Hematopoietic multipotent progenitor cell treated with erythropoietin and hydrocortisone succinate and interleukin-3 and kit ligand, for 4 days (in vitro differentiated cells): ENCODE measurements at regions not wholly inside any gene's neighbourhood (a gene's known extent, or its start where the extent isn't known, plus 50 kb on each side); places are given as distances from the start of the nearest gene placed in this dataset.
A peak's percentile ranks its signal among the peaks of the same experiment; 100 is the strongest.
"Not testable (repeated sequence)": the region's sequence is repeated elsewhere in the genome, so short reads cannot be mapped to it uniquely, and the experiment has no call there.

Source experiments
- DNase-seq: peaks from one replicate; pipeline ENCODE4 v3.0.0-alpha.2; 2015

DNA sequence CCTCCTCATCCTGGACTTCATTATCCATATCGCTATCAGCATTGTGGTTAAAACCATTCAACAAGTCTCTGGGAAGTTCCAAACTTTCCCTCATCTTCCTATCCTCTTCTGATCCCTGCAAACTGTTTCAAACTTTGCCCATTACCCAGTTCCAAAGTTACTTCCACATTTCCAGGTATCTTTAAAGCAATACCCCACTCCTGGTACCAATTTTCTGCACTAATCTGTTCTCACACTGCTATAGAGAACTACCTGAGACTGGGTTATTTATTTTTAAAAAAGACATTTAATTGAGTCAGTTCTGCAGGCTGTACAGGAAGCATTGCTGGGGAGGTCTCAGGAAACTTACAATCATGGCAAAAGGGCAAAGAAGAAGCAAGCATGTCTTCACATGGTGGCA is 147.3 kb downstream of the ARL4A start:
- DNase-seq, result no peak

DNA sequence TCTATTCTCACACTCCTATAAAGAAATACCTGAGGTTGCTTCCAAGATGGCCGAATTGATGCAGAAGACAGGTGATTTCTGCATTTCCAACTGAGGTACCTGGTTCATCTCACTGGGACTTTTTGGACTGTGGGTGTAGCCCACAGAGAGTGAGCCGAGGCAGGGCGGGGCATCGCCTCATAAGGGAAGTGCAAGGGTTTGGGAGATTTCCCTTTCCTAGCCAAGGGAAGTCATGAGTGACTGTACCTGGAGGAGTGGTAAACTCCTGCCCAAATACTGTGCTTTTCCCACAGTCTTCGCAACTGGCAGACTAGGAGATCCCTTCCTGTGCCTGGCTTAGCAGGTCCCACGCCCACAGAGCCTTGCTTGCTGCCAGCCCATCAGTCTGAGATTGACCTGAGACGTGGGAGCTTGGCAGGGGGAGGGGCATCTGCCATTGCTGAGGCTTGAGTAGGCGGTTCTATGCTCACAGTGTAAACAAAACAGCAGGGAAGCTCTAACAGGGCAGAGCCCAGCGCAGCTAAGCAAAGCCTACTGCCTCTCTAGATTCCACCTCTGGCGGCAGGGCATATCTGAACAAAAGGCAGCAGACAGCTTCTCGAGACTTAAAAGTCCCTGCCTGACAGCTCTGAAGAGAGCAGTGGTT is 152.2 kb downstream of the ARL4A start:
- DNase-seq, result no peak

DNA sequence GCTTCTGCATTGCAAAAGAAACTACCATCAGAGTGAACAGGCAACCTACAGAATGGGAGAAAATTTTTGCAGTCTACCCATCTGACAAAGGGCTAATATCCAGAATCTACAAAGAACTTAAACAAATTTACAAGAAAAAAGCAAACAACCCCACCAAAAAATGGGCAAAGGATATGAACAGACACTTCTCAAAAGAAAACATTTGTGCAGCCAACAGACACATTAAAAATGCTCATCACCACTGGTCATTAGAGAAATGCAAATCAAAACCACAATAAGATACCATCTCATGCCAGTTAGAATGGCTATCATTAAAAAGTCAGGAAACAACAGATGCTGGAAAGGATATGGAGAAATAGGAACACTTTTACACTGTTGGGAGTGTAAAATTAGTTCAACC is 157.3 kb downstream of the ARL4A start:
- not testable (repeated sequence) for DNase-seq

DNA sequence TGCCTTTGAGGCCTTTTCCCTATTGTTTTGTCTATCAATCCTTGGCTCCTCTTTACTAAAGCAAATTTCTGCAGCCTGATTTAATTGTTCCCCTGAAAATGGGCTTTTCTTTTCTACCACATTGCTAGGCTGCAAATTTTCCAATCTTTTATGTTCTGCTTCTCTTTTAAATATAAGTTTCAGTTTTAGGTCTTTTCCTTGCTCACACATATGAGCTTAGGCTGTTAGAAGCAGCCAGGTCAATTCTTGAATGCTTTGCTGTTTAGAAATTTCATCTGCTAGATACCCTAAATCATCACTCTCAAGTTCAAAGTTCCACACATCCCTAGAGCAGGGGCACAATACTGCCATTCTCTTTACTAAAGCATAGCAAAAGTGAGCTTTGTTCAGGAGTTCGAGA is 159.6 kb downstream of the ARL4A start:
- no peak for DNase-seq

DNA sequence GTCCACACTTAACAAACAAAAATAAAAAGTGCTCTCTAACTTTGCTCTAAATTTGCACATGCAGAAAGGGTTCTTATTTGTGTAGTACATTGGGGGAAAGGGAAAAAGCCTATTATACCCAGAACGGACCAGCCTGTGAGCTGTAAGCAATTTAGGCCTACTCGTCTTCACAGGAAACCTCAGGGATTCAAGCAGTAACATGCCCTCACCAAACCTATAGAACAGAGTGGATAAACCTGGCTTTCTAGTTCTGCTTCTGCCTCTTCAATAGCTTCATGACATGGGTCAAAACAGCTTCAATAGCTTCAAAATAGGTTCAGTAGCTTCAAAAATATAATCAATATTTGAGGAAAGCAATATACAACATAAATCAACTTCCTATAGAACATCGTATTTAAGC is 163.7 kb downstream of the ARL4A start:
- no peak for DNase-seq

DNA sequence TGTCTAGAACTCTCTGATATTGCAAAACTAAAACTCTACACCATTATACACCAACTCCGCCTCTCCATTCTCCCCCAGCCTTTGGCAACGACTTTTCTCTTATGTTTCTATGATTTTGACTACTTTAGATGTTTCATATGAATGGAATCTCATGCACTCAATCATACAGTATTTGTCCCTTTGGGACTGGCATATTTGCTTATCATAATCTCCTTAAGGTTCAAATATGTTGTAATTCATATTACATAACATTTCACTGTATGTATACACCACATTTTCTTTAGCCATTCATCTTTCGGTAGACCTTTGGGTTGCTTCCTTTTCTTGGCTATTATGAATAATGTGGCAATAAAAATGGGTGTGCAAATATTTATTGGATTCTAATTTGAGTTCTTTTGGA is 164.4 kb downstream of the ARL4A start:
- no peak for DNase-seq

DNA sequence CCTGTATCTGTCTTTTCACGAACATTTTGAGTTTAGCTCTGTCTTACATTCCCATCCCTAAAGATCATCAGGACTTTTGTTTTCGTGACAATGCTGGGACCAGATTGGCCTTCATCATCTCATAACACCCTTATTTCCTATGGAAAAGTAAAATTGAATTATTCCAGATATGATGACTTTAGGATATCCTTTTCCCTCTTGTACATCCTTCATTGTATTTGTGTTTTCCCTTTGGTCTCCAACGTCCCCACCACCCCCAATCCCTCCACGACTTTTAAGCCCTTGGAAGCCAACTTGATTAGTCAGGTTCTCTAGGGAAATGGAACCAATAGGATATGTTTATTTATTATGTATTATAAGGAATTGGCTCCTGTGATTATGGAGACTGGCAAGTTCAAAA is 167.6 kb downstream of the ARL4A start:
- DNase-seq, result no peak

DNA sequence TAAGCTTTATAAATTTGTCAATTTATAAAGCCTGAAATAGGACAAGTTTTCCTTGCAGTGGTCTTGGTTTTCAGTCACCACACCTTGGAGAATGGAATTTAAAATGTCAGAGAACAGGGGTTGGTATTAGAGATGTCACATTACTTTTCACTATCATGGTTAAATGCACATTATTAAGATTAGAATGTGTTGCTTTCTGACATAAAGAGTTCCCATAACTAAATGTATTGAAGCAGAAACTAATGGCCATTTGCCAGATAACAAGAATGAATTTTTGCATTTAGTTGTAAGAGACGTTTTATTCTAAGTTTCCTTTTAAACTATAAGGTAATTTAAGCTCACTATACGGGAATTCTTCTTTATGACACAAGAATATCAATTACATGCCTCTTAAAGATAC is 172.3 kb downstream of the ARL4A start:
- no peak for DNase-seq

DNA sequence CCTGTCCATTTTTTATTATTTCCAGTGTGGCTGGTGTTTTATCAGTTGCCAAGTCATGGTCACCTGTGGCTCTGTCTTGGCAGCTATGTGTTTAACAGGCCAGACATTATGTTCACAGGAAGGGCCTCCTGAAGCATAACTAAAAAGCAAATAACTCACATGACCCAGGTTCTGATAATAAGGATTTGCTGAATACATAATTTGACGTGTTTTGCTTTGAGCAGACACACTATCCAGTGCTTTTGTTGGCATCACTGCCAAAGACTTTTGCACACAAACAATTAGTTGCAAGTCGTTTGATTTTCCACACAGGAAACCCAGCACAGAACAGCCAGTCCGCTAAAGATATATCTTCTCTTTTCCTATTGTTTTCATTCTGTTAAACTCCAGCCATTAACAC is 173.6 kb downstream of the ARL4A start:
- no peak for DNase-seq

DNA sequence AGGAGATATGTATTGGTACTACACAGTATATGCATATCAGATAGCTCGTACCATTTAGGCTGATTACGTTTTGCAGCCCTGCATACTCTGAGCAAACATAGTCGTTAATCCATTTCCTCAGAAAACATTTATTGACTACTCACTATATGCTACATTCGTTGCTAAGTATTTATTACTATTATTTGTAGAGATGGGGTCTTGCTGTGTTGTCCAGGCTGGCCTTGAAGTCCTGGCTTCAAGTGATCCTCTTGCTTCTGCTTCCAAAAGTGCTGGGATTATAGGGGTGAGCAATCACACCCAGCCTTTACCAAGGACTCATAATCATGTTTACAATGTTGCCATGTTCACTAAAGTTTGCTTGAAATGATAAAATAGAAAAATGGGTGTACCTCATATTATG is 174.7 kb downstream of the ARL4A start:
- no peak for DNase-seq

DNA sequence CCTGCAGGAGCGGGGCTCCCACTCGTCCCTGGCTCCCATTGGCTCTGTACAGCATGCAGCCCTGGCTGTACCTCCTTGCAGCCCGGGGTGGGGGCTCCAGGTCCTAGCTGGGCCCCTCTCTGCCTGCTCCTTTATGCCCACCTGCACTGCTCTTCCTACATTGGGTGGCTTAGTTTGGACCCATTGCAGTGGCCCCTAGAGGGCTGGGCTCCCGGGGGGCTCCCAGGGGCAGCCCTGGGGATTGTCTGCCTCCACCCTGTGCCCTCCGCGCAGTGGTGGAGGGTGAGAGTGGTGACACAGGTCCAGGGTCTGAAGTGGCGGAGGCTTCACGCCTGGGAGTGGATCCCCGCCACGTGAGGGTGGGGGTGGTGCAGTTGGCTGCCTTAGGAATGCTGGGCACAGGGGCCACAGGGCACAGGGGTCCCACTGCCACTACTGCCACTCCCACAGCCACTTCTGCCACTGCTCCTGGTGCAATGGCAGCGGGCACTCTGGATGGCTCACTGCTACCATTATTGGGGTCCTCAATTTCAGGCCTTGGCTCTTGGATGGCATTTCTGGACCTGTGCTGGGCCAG is 177.1 kb downstream of the ARL4A start:
- DNase-seq, result no peak

DNA sequence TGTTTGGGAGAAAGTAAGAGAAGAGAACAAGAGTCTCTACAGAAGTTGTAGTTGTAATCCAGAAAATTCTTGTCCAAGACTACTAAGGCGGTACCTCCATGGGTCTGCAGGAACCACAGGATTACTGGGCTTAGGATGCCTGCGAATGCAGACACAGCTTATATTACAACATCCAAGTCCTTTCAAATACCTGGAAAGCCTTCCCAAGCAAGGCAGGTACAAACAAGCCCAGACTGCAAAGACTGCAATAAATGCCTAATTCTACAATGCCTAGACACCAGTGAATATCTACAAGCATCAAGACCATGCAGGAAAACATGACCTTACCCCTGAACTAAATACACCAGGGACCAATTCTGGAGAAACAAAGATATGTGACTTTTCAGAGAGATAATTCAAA is 178.2 kb downstream of the ARL4A start:
- no peak for DNase-seq

DNA sequence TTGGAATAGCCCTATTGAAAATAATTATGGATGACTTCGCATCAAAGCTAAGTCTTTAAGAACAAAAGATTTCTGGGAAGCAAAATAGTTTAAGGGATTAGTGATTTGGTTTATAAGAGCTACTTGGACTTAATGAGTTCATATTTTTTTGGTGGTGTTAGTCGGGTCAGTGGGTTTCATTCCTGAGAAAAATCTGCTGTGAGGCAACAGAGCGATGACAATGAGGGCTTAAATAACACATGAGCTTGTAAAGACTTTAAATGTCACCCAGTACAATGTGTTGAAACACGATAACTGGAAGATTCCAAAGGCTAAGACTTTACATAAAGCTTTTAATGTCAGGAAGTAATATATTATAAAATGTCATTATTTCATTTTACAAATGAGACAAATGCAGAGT is 178.8 kb downstream of the ARL4A start:
- no peak for DNase-seq

DNA sequence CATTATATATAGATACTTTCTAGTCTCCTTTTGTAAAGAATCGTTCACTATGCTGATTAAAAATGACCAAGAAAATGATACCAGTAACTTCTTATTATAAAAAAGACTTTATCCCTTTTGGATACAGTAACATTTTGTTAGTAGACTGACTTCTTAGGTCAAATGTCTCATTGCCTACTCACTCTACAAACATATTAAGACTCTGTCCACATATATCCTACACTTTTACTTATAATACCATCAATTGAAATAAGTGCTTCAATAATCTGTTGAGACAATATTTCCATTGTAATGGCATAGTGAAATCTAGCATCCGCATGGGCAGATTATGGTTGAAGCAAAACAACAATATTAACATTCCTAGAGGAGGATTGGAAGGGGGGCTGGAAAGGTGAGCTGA is 180.6 kb downstream of the ARL4A start:
- no peak for DNase-seq

DNA sequence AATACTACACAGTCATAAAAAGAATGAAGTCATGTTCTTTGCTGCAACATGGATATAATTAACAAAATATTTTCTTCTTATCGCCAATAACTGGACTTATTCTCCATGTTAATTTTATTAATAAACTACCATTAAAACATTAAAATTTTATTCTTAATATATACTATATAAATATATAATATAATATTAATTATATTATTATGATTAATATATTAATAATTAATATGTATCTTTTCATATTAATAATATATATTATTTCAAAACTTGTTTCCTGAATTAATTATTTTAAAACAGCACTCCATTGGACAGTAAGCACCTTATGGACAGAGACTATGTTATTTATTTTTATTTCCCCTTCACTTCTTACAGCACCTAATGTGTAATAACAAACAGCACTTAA is 182.8 kb downstream of the ARL4A start:
- DNase-seq, result no peak

DNA sequence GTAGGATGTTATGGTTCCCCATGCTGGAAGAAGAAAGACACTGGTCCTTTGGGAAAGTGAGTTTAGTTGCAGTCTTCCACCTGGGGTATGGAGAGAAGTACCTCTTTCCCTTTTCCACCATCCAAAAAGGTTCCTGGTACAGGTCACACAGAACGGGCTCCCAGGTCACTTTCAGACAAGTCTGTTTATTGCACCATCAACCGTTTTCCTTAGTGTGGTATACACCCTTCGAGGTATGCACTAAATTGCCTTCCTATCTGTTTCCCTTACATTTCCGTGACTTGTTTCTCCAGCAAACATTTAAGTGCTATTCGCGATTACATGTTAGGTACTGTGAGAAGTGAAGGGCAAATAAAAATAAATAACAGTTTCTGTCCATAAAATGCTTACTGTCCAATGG is 185.1 kb downstream of the ARL4A start:
- no peak for DNase-seq

DNA sequence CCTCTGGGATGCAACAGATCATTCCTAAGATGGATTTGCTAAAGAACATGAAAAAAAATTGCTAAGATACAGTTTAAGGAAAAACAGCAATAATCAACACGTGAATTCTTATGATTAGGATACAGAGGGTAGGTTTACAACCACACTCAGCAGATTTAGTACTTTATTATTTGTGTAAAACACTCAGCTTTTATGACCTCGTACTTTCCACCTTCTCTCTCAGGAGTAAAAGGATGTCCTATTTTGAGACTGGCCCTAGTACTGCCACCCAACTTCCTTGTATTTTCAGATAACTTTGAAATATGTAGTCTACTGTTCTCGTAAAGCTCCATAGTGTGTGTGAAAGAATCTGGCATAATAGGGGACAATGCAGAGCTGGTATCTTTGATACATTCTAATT is 186.1 kb downstream of the ARL4A start:
- no peak for DNase-seq

DNA sequence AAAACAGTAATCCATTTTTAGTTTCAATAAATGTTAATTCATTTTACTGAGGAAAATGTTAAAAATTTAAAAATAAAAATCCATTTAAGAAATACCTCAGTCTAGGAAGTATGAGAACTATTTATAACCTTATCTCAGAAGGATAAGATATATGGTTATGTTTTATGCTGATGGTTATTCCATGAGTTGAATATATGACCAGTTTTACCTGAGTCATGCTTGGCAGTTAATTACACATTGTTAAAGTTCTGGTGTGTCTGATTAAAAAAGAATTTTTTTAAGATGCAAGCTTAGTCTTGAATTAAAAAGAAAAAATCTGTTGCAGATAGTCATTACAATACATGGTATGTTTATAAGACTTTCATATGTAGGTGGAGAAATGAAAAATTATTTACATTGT is 191.7 kb downstream of the ARL4A start:
- DNase-seq, result peak; percentile 19

DNA sequence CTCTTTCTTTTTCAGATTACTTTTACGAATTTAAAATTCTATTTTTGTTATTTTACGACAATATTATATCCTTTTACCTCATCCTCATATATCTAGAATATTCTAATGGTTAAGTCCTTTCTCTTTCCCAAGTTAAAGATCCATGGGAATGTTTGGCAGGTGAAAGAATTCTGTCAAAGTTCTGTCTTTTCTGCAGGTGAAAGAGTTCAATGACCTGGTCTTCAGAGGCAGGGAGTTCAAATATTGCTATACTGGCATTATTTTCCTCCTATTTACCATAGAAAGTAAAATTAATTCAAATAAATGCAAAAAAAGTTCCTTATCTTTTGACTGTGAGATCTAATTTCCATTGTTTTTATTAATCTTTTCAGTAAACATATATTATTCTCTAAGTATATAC is 194.3 kb downstream of the ARL4A start:
- DNase-seq, result no peak

DNA sequence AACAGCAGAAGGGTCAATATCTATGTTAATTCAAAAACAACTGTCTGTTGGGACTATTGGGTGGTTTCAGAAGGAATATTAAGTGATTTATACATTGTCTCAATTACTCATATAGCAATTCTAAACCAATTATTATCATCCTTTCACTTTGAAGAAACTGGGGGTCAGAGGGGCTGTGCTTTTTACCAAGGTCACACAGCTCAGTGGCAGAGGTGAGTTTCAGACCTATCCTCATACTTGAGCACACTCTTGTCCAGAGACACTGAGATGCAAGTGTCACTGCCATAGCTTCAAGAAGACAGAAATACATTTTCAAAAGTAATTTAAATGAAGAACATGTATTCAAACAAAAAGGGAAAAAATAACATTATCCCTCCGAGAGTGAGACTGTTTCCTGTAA is 195.3 kb downstream of the ARL4A start:
- DNase-seq, result no peak

DNA sequence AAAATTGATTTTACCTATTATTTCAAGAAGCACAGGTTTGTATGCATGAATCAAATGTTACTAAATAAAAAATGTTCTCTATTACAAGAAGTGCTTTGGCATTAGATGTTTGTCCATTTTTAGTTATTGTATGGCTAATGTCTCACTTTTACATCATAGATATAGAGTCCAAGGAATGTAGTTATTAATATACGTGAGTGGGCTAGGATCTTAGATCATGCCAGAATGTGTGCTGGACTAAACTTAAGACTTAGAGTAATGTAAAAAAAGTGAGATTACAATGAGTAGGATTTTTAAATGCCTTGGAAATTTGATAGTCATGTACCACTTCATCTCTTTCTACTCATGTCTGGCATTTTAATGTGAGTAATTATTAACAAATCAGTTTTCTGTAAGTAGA is 196.6 kb downstream of the ARL4A start:
- no peak for DNase-seq

DNA sequence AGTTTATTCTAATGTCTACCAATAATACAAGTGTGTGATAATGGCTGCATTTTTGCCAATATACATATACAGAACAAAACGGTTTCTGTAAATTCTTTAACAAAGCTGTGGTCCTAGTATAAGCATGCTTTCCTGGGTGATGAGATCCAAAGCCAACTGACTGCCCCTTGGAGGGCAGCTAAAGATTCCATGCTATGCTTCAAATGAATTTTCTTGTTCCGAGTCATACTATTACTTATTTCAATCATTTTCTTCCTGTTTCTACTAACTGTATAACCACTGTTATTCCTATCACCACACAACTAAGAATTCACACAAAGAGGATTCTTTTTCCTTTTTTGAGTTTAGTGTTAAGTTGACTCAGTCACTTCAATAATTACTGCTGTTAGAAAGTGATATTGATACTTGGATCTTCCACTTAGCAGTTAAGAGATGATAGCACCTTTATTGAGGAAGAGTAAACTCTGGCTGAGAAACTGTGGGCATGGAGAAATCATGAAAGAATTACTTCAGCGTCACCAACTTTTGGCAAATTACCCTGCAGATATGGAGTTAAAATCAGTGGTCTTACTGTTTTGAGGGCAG is 197.5 kb downstream of the ARL4A start:
- DNase-seq, result no peak

DNA sequence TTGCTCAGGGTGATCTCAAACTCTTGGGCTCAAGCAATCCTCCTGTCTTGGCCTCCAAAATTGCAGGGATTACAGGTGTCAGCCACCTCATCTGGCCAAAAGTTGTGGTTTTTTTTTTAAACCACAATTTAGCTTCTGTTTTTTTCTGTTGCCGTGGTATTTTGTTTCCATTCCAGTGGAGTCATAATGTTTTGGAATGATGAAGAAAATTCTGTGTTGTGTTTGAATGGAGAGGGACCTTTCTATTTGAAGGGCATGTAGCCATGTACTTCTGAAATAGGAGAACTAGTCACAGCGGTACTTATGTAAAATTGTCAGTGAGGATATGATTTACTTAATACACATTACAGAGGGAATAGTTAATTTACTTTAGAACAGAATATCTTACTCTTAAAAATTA is 201.3 kb downstream of the ARL4A start:
- DNase-seq, result peak; percentile 4

DNA sequence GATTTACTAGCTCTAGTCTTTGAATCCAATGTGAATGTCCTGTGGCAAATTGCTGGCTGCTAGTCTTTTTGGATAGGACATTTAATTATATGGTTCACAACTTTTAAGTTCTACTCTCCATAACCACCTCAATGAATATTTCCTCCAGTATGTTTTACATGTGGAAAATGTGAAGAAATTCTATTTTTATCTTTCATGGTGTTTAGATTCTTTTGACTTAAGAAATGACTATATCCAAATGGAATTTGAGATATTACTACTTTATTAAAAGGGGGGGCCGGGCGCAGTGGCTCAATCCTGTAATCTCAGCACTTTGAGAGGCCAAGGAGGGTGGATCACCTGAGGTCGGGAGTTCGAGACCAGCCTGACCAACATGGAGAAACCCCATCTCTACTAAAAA is 202.0 kb downstream of the ARL4A start:
- DNase-seq, result no peak

DNA sequence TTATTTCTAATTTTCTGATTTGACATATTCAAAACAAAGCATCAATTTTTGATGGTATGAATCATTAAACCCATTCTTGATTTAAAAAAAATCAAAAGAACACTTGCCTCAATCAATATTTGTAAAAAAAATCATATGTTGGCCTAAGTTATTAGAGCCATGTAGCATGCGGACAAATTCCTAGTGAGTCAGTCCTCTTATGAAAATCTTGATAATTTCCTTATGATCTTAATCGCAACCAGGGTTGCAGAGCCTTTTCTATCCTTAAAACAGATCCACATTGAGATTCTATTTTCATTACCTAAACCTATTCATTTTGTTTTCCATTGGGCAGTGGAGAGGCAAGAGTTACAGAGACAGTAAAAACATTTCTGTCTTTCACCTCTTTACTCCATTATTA is 203.2 kb downstream of the ARL4A start:
- no peak for DNase-seq
